ENCODE measurements at regions not wholly inside any gene's neighbourhood (a gene's known extent, or its start where the extent isn't known, plus 50 kb on each side); places are given as distances from the start of the nearest gene placed in this dataset.
"Not testable (repeated sequence)": the region's sequence is repeated elsewhere in the genome, so short reads cannot be mapped to it uniquely, and the experiment has no call there.

- not testable (repeated sequence) for DNase-seq (ENCODE audit: low read depth)
Observed at GRCh38 chr2:87610974-87611373, 136.9 kb upstream of the PLGLB2 start.

GRCh38 chr2:87611416-87611815 lies 136.5 kb upstream of the PLGLB2 start:
- not testable (repeated sequence) for DNase-seq (ENCODE audit: low read depth)

- DNase-seq (ENCODE audit: low read depth) = not testable (repeated sequence)
Observed at GRCh38 chr2:87611956-87612355, 135.9 kb upstream of the PLGLB2 start.

- not testable (repeated sequence) for DNase-seq (ENCODE audit: low read depth)
Observed at GRCh38 chr2:87614829-87615434, 133.0 kb upstream of the PLGLB2 start.

- DNase-seq (ENCODE audit: low read depth) = not testable (repeated sequence)
Observed at GRCh38 chr2:87619121-87619520, 128.8 kb upstream of the PLGLB2 start.

GRCh38 chr2:87621139-87621538 lies 126.7 kb upstream of the PLGLB2 start:
- DNase-seq (ENCODE audit: low read depth) = not testable (repeated sequence)

GRCh38 chr2:87622720-87623119 lies 125.2 kb upstream of the PLGLB2 start:
- DNase-seq (ENCODE audit: low read depth) = not testable (repeated sequence)

GRCh38 chr2:87629491-87630458 lies 118.1 kb upstream of the PLGLB2 start:
- not testable (repeated sequence) for DNase-seq (ENCODE audit: low read depth)

GRCh38 chr2:87630892-87631291 lies 117.0 kb upstream of the PLGLB2 start:
- DNase-seq (ENCODE audit: low read depth) = not testable (repeated sequence)

GRCh38 chr2:87631402-87631801 lies 116.5 kb upstream of the PLGLB2 start:
- DNase-seq (ENCODE audit: low read depth) = not testable (repeated sequence)

- not testable (repeated sequence) for DNase-seq (ENCODE audit: low read depth)
Observed at GRCh38 chr2:87633287-87633963, 114.5 kb upstream of the PLGLB2 start.

- not testable (repeated sequence) for DNase-seq (ENCODE audit: low read depth)
Observed at GRCh38 chr2:87634106-87634505, 113.8 kb upstream of the PLGLB2 start.

GRCh38 chr2:87634971-87635650 lies 112.8 kb upstream of the PLGLB2 start:
- not testable (repeated sequence) for DNase-seq (ENCODE audit: low read depth)

GRCh38 chr2:87636246-87636645 lies 111.6 kb upstream of the PLGLB2 start:
- not testable (repeated sequence) for DNase-seq (ENCODE audit: low read depth)

- DNase-seq (ENCODE audit: low read depth) = not testable (repeated sequence)
Observed at GRCh38 chr2:87636735-87637134, 111.2 kb upstream of the PLGLB2 start.

- not testable (repeated sequence) for DNase-seq (ENCODE audit: low read depth)
Observed at GRCh38 chr2:87637249-87637990, 110.5 kb upstream of the PLGLB2 start.

GRCh38 chr2:87638114-87638807 lies 109.6 kb upstream of the PLGLB2 start:
- DNase-seq (ENCODE audit: low read depth) = not testable (repeated sequence)

GRCh38 chr2:87638872-87639271 lies 109.0 kb upstream of the PLGLB2 start:
- not testable (repeated sequence) for DNase-seq (ENCODE audit: low read depth)

- not testable (repeated sequence) for DNase-seq (ENCODE audit: low read depth)
Observed at GRCh38 chr2:87639801-87640440, 108.0 kb upstream of the PLGLB2 start.
